A673 (cell line): ENCODE measurements at regions not wholly inside any gene's neighbourhood (a gene's known extent, or its start where the extent isn't known, plus 50 kb on each side); places are given as distances from the start of the nearest gene placed in this dataset.
A peak's percentile ranks its signal among the peaks of the same experiment; 100 is the strongest.

ENCODE experiments used
- BruUV-seq: library from RNA; stranded (reverse); fragments of 400-500 nt; replicated peaks from 2 replicates; lab custom pipeline; 2021; lab: Mats Ljungman, UMichigan
- CTCF ChIA-PET: fragments of 300-600 bp; sonication (Branson Sonifier 250); formaldehyde crosslinking; loops from one replicate; lab custom pipeline; 2022; ENCODE audit warnings: antibody characterized with exemption; lab: Charles Lee
- POLR2A ChIA-PET: fragments of 300-600 bp; sonication (Branson Sonifier 250); formaldehyde crosslinking; loops from one replicate; lab custom pipeline; 2022; ENCODE audit warnings: antibody characterized with exemption; ENCODE audit not compliant: low non-redundant PET; lab: Charles Lee
- DNase-seq: peaks from one replicate; pipeline ENCODE4 v3.0.0-alpha.2; 2015; ENCODE audit warnings: low spot score
- H3K27ac ChIP-seq: fragments of 200-600 bp; sonication (generic); 2 replicates; pipeline ENCODE4 v1.5.1; 2016; ENCODE audit warnings: mixed run types, low read depth, mild to moderate bottlenecking, mixed read lengths, antibody characterized with exemption, low read length; ENCODE audit not compliant: poor library complexity, severe bottlenecking
- H3K27me3 ChIP-seq: fragments of 200-600 bp; sonication (generic); replicated peaks from 2 replicates; pipeline ENCODE4 v1.6.1; 2017; ENCODE audit warnings: mixed run types, low read depth, mild to moderate bottlenecking, mixed read lengths, antibody characterized with exemption, low read length; ENCODE audit not compliant: insufficient read depth, poor library complexity
- H3K36me3 ChIP-seq: fragments of 200-600 bp; sonication (generic); 2 replicates; pipeline ENCODE4 v1.6.1; 2016; ENCODE audit warnings: mixed run types, mild to moderate bottlenecking, mixed read lengths, antibody characterized with exemption, low read length; ENCODE audit not compliant: insufficient read depth, poor library complexity, severe bottlenecking
- H3K4me1 ChIP-seq: fragments of 200-600 bp; sonication (generic); 2 replicates; pipeline ENCODE4 v1.6.1; 2017; ENCODE audit warnings: mixed run types, mild to moderate bottlenecking, mixed read lengths, antibody characterized with exemption, low read length; ENCODE audit not compliant: insufficient read depth, poor library complexity, severe bottlenecking
- H3K4me3 ChIP-seq: fragments of 200-600 bp; sonication (generic); 2 replicates; pipeline ENCODE4 v1.5.1; 2016; ENCODE audit warnings: low read depth, mixed run types, mild to moderate bottlenecking, mixed read lengths, low read length; ENCODE audit not compliant: poor library complexity, severe bottlenecking
- H3K9me3 ChIP-seq: fragments of 200-600 bp; sonication (generic); 2 replicates; pipeline ENCODE4 v1.6.1; 2016; ENCODE audit warnings: mixed run types, low read depth, mild to moderate bottlenecking, mixed read lengths, antibody characterized with exemption, low read length; ENCODE audit not compliant: poor library complexity, severe bottlenecking
- EZH2 ChIP-seq: fragments of 200-600 bp; sonication (generic); IDR thresholded peaks from 2 replicates; pipeline ENCODE4 v1.6.1; 2017; ENCODE audit warnings: borderline replicate concordance, low read depth, mild to moderate bottlenecking, mixed read lengths, antibody characterized with exemption, low read length; ENCODE audit not compliant: poor library complexity, severe bottlenecking
- intact Hi-C: fragments of 100-400 bp; cut with micrococcal nuclease; formaldehyde crosslinking; loops from one replicate; pipeline ENCODE4 v1.10.0; 2022; ENCODE audit not compliant: unreplicated experiment
- TF ChIP-seq, protein P1 (sequence below): fragments of 300-800, 200-600 bp; sonication (generic); conservative IDR thresholded peaks from 2 replicates; pipeline ENCODE4 v1.5.1; 2017; ENCODE audit warnings: low read depth, mild to moderate bottlenecking, antibody characterized with exemption, low read length, moderate library complexity, mixed read lengths

DNA sequence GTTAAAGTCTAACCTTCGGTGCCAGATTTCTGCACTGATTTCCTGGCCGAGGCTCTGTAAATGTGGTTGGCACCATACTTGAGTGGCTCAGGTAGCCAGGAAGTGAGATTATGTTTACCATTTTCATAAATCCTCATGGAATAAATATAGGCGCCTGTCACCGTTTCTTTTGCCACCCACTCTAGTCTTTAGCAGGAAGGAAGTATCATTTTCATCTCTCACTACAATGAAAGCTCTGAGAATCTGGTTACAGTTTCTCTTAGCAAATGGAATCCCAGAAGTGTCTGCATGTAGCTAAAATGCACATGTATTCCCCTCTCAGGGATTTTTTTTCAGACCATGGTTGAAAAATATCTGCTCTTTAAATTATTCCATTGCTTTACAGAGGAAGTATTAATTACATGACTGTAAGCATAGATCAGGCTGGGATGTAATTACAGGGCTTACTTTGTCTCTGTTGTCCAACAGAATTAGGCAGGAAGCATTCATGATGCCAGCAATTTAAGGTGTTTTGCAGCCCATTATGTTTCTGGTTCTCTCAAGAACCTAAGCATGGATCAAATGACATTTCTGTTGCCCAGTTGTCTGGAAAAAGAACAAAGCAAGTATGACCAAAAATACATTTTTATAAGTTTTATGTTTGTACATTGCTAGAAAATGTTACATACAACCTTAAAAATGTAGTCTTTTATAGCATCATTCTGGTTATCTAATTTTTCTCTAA, 221.7 kb upstream of the SPRY2 start:
- Histone ChIP-seq H3K4me3 (no peak overlapping the region), H3K4me1 (peaks cover 18% of the 10 kb centered on the region), H3K27ac (no peak overlapping the region), H3K36me3 (no peaks in the 10 kb centered on the region), H3K9me3 (no peaks in the 10 kb centered on the region), H3K27me3 (no peaks in the 10 kb centered on the region)
- intact Hi-C loops = no loop called here
- CTCF ChIA-PET = no interaction called here
- no TSS peak for BruUV-seq
- POLR2A ChIA-PET = interaction anchor here (0.7 kb wide), 1 partner anchor 166 kb away, joined by 3 read pairs; no protein-coding TSS in a partner anchor
- TF ChIP-seq EZH2 = no peak
- TF ChIP-seq, protein P1, sequence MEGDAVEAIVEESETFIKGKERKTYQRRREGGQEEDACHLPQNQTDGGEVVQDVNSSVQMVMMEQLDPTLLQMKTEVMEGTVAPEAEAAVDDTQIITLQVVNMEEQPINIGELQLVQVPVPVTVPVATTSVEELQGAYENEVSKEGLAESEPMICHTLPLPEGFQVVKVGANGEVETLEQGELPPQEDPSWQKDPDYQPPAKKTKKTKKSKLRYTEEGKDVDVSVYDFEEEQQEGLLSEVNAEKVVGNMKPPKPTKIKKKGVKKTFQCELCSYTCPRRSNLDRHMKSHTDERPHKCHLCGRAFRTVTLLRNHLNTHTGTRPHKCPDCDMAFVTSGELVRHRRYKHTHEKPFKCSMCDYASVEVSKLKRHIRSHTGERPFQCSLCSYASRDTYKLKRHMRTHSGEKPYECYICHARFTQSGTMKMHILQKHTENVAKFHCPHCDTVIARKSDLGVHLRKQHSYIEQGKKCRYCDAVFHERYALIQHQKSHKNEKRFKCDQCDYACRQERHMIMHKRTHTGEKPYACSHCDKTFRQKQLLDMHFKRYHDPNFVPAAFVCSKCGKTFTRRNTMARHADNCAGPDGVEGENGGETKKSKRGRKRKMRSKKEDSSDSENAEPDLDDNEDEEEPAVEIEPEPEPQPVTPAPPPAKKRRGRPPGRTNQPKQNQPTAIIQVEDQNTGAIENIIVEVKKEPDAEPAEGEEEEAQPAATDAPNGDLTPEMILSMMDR = no peak
- DNase-seq = peak; percentile 92

DNA sequence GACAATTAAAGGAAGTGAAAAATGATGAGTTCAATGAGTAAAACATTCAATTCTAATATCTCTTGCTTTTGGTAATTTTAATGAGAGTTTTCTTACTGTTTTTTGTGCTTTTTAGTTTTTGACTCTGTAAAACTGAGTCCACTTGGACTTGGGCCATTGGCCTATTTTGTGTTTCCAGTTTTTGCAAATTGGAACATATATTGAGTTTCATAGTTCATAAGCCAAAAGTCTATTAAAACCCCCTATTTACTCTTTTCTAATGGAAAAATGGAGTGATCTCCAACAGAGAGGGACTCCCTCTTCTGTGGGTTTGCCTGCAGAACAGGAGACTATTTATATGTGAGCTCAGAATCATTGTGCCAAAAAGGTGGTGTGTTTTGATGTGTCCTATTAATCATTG, 219.7 kb upstream of the SPRY2 start:
- no peak for TF ChIP-seq EZH2
- TF ChIP-seq, protein P1 = no peak
- H3K9me3 ChIP-seq = no peaks in the 10 kb centered on the region
- no peaks in the 10 kb centered on the region for H3K27me3 ChIP-seq
- ChIA-PET POLR2A (no interaction called here), CTCF (no interaction called here)
- H3K4me3 ChIP-seq = no peak overlapping the region
- intact Hi-C loops = no loop called here
- H3K36me3 ChIP-seq = no peaks in the 10 kb centered on the region
- no TSS peak for BruUV-seq
- peaks cover 18% of the 10 kb centered on the region for H3K4me1 ChIP-seq
- no peak overlapping the region for H3K27ac ChIP-seq
- no peak for DNase-seq

DNA sequence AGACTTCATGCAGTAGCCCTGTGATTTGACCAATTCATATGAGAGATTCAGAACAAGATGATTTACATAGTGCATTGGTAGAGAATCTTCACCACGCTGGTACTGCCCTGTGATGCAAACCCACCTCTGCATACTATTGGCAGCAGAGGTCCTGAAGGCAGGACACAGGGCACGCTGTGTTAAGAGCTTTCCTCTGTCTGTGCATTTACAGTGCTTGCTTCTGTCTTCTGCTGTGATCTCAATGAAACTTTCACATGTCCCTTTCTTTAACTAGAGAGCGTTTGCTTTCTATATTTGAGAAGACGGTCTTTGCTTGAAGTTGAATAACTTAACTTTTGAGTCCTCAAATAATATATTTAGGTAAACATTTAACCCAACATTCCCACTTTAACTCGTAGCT, 219.0 kb upstream of the SPRY2 start:
- Histone ChIP-seq H3K36me3 (no peaks in the 10 kb centered on the region), H3K4me3 (no peak overlapping the region), H3K27me3 (no peaks in the 10 kb centered on the region), H3K9me3 (no peaks in the 10 kb centered on the region), H3K4me1 (peaks cover 18% of the 10 kb centered on the region), H3K27ac (no peak overlapping the region)
- CTCF ChIA-PET = no interaction called here
- no peak for DNase-seq
- intact Hi-C loops = no loop called here
- TF ChIP-seq EZH2 = no peak
- TF ChIP-seq, protein P1 = no peak
- POLR2A ChIA-PET = interaction anchor here (0.6 kb wide), 1 partner anchor 183 kb away, joined by 22 read pairs; no protein-coding TSS in a partner anchor
- no TSS peak for BruUV-seq
